HG03196 (cell line): ENCODE measurements at regions not wholly inside any gene's neighbourhood (a gene's known extent, or its start where the extent isn't known, plus 50 kb on each side); places are given as distances from the start of the nearest gene placed in this dataset.

Source experiments
- ATAC-seq: cut with Tn5 transposase; IDR thresholded peaks from one replicate; pipeline ENCODE4 v1.9.1; 2021; ENCODE audit not compliant: unreplicated experiment

GRCh38 chr1:166785987-166786386 is 53.3 kb upstream of the POGK start:
- no peak for ATAC-seq

GRCh38 chr1:166789286-166789685 is 50.0 kb upstream of the POGK start:
- ATAC-seq, result no peak
